ENCODE measurements at regions not wholly inside any gene's neighbourhood (a gene's known extent, or its start where the extent isn't known, plus 50 kb on each side); places are given as distances from the start of the nearest gene placed in this dataset.
"Not testable (repeated sequence)": the region's sequence is repeated elsewhere in the genome, so short reads cannot be mapped to it uniquely, and the experiment has no call there.

DNA sequence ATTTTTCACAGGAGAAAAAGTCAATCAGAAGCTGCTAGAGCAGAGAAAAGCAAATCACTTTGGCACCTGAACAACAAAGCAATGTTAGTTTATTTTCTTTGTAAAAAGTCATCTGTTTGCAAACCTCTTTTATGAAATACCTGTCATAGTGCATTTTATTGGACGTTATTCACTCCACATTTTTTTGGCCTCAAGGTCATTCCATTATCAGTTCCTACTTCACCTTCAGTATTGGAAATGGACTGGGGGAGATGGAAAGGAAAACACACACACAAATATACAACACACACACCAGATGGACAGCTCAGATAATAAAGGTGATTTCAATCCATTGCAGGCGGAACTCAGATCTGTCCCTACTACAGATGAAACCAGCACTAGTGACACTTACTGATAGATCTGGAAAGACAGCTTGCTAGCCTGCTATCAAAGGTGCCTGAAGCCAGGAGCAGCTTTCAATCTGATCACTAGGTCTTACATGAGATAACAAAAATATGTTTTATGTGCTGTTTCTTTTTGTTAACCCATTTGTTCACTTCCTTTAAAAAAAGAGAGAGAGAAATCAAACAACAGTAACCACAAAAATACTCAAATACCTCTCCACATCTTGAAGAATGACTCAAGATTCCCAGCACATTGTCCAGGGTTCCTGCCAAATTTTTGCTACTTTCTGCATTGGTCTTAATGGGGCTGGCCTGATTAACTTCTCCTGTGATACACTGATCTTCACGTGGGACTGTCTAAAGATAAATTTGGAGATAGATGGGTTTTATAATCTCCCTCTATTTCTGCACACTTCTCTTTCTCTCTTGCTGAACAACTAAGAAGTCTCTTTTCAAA is 844.3 kb upstream of the TENM4 start:
- Histone ChIP-seq H3K27ac (no peak overlapping the region), H3K4me3 (ENCODE audit: low read depth, low read length) (no peak overlapping the region), H3K36me3 (replicated peaks) (no peaks in the 10 kb centered on the region), H3K27me3 (replicated peaks) (no peaks in the 10 kb centered on the region)
- in situ Hi-C loops (cut with HindIII; ENCODE audit: low pct_ligation_motif_present, low sequenced_read_pairs), result no loop called here
- peak; percentile 22 for DNase-seq
- TF ChIP-seq, protein P1, sequence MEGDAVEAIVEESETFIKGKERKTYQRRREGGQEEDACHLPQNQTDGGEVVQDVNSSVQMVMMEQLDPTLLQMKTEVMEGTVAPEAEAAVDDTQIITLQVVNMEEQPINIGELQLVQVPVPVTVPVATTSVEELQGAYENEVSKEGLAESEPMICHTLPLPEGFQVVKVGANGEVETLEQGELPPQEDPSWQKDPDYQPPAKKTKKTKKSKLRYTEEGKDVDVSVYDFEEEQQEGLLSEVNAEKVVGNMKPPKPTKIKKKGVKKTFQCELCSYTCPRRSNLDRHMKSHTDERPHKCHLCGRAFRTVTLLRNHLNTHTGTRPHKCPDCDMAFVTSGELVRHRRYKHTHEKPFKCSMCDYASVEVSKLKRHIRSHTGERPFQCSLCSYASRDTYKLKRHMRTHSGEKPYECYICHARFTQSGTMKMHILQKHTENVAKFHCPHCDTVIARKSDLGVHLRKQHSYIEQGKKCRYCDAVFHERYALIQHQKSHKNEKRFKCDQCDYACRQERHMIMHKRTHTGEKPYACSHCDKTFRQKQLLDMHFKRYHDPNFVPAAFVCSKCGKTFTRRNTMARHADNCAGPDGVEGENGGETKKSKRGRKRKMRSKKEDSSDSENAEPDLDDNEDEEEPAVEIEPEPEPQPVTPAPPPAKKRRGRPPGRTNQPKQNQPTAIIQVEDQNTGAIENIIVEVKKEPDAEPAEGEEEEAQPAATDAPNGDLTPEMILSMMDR (IDR thresholded peaks at IDR 0.05; ENCODE audit: low read depth, low read length, missing control alignments), result no peak

DNA sequence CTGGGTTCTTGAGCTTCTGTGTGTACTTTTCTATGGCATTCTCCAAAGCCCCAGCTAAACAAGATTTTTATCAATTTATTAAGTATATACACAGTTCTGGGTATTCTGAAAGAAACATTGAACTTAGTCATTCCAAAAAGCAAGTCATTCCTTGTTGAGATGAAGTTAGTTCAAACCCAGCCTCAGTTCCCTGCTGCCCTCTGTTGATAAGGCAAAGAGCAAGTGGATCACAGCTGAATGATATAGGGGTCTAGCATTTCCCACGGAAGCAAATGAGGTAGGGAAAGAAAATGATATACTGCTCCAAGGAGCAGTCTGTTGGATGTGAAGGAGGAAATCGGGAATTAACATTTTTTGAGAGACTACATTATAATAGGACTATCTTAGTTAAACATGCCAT is 841.8 kb upstream of the TENM4 start:
- no peak overlapping the region for H3K4me3 ChIP-seq (ENCODE audit: low read depth, low read length)
- in situ Hi-C loops (cut with HindIII; ENCODE audit: low pct_ligation_motif_present, low sequenced_read_pairs), result no loop called here
- H3K27ac ChIP-seq, result no peak overlapping the region
- TF ChIP-seq, protein P1 (IDR thresholded peaks at IDR 0.05; ENCODE audit: low read depth, low read length, missing control alignments), result no peak
- no peak for DNase-seq
- no peaks in the 10 kb centered on the region for H3K36me3 ChIP-seq (replicated peaks)
- no peaks in the 10 kb centered on the region for H3K27me3 ChIP-seq (replicated peaks)

DNA sequence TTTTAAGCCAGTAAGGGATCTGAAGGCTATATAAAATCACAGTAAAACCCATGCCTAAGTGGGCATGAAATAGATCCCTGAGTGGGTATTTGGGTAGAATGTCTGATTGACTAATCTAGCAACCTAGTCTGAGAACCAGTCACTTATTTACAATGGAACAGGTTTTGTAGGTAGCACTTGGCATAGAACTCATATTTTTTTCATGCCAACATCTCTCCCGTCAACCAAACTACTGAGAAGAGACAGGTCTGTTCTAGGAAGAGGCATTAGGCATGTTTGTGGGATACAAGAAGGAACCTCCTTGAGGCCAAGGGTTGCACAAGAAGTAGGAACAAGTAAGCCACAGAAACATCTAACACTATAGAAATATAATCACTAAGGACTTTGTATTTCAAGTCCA is 840.4 kb upstream of the TENM4 start:
- TF ChIP-seq, protein P1 (IDR thresholded peaks at IDR 0.05; ENCODE audit: low read depth, low read length, missing control alignments), result no peak
- in situ Hi-C loops (cut with HindIII; ENCODE audit: low pct_ligation_motif_present, low sequenced_read_pairs), result no loop called here
- Histone ChIP-seq H3K36me3 (replicated peaks) (no peaks in the 10 kb centered on the region), H3K4me3 (ENCODE audit: low read depth, low read length) (no peak overlapping the region), H3K27ac (no peak overlapping the region), H3K27me3 (replicated peaks) (no peaks in the 10 kb centered on the region)
- DNase-seq, result no peak

DNA sequence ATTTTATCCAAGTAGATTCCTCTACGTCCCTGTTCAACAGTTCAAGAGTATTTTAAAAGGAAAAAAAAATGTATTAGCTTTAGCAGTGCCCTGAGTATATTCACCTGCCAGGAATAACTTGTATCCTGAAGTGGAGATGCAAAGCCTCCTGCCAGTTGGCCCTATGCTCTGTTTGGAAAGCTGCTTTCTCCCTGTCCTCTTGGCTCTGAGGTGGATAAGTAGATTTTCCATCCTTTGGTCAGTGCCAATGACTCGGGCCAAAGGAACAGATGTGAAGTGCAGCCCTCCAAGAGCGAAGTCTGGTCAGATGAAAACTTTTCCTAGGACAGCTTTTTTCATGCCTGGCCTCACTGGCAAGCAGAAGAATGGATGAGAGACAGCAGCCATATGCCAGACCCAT is 839.9 kb upstream of the TENM4 start:
- no peaks in the 10 kb centered on the region for H3K36me3 ChIP-seq (replicated peaks)
- DNase-seq, result no peak
- H3K27ac ChIP-seq, result no peak overlapping the region
- no peak overlapping the region for H3K4me3 ChIP-seq (ENCODE audit: low read depth, low read length)
- H3K27me3 ChIP-seq (replicated peaks), result no peaks in the 10 kb centered on the region
- in situ Hi-C loops (cut with HindIII; ENCODE audit: low pct_ligation_motif_present, low sequenced_read_pairs), result no loop called here
- TF ChIP-seq, protein P1 (IDR thresholded peaks at IDR 0.05; ENCODE audit: low read depth, low read length, missing control alignments), result no peak

DNA sequence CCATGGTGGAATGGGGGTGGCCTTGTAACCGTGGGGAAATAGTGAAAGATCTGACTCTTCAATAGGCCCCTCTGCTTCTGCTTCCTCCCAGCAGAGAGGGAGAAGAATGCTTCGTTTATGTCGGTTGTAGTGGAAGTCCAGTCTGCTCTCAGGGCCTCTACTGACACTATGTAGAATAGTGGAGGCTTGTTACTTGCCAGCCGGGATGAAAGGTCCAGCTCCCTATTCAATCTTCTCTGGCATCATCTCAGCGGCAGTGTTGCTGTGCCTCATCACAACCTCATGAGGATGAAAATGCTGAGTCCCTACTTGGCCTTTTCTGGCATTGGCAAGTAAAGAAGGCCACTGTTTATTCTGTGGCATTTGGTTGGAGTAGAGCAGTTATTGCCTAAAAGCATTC is 820.9 kb upstream of the TENM4 start:
- in situ Hi-C loops (cut with HindIII; ENCODE audit: low pct_ligation_motif_present, low sequenced_read_pairs), result no loop called here
- Histone ChIP-seq H3K27me3 (replicated peaks) (no peaks in the 10 kb centered on the region), H3K27ac (no peak overlapping the region)

DNA sequence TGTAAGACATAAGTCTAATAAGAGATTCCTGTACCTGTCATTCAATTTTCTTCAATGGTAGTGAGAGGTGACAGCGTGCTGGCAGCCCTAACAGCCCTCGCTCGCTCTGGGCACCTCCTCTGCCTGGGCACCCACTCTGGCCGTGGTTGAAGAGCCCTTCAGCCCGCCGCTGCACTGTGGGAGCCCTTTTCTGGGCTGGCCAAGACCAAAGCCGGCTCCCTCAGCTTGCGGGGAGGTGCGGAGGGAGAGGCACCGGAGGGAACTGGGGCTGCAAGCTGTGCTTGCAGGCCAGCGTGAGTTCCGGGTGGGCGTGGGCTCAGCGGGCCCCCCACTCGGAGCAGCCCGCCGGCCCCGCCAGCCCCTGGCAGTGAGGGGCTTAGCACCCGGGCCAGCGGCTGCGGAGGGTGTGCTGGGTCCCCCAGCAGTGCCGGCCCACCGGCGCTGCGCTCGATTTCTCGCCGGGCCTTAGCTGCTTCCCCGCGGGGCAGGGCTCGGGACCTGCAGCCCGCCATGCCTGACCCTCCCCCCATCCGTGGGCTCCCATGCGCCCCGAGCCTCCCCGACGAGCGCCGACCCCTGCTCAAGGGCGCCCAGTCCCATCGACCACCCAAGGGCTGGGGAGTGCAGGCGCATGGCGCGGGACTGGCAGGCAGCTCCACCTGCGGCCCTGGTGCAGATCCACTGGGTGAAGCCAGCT is 816.6 kb upstream of the TENM4 start:
- H3K36me3 ChIP-seq (replicated peaks); in situ Hi-C loops (cut with HindIII; ENCODE audit: low pct_ligation_motif_present, low sequenced_read_pairs); H3K27me3 ChIP-seq (replicated peaks); DNase-seq; H3K27ac ChIP-seq; H3K4me3 ChIP-seq (ENCODE audit: low read depth, low read length): not testable (repeated sequence)

More for the DNA sequence above, 820.9 kb upstream of the TENM4 start:
- TF ChIP-seq, protein P1 (IDR thresholded peaks at IDR 0.05; ENCODE audit: low read depth, low read length, missing control alignments), result no peak
- Histone ChIP-seq H3K36me3 (replicated peaks) (no peaks in the 10 kb centered on the region), H3K4me3 (ENCODE audit: low read depth, low read length) (no peak overlapping the region)
- DNase-seq, result no peak

Data from brain microvascular endothelial cell (primary cell).